T-cell (primary cell): ENCODE measurements at regions not wholly inside any gene's neighbourhood (a gene's known extent, or its start where the extent isn't known, plus 50 kb on each side); places are given as distances from the start of the nearest gene placed in this dataset.

Experiments used
- ATAC-seq, 4 experiments: fragments of 200-7000 bp in 3 of 4; fragments of 150-1000 bp in 1 of 4; cut with Tn5 transposase; replicated peaks in 1 of 4; 1 replicate in 3 of 4; 2 replicates in 1 of 4; pipeline ENCODE4 v1.10.0; 2021; ENCODE audit warnings: moderate library complexity in 3 of 4, mild to moderate bottlenecking in 2 of 4, moderate number of reproducible peaks in 1 of 4
- CTCF ChIA-PET, 2 donors: fragments of 300-600 bp; sonication (Branson Sonifier 250); formaldehyde crosslinking; loops; one replicate each; lab custom pipeline; 2022; ENCODE audit warnings: antibody characterized with exemption in 2 of 2; lab: Charles Lee
- POLR2A ChIA-PET, 2 donors: fragments of 300-600 bp; sonication (Branson Sonifier 250); formaldehyde crosslinking; loops; one replicate each; lab custom pipeline; 2022; ENCODE audit warnings: antibody characterized with exemption in 2 of 2; lab: Charles Lee
- DNase-seq, 35 experiments: peaks; one replicate each; pipeline versions ENCODE4 v3.0.0 to v3.0.0-alpha.2; 2013 to 2023
- H3K27ac ChIP-seq: one replicate; pipeline ENCODE4 v1.5.1; 2013; ENCODE audit warnings: low read length
- H3K27me3 ChIP-seq, 2 experiments: replicated peaks in 1 of 2; 1 replicate in 1 of 2; 2 replicates in 1 of 2; pipeline versions ENCODE4 v1.6.1 to v1.7.0; 2013; ENCODE audit warnings: low read length in 1 of 2, mixed read lengths in 1 of 2; ENCODE audit not compliant: control insufficient read depth in 2 of 2, insufficient read depth in 2 of 2; ENCODE audit errors: extremely low read depth in 1 of 2
- H3K36me3 ChIP-seq, 2 donors: 1 replicate in 1 of 2; 2 replicates in 1 of 2; pipeline versions ENCODE4 v1.6.1 to v1.7.0; 2013; ENCODE audit warnings: low read length in 1 of 2; ENCODE audit not compliant: control insufficient read depth in 2 of 2, insufficient read depth in 1 of 2; ENCODE audit errors: extremely low read depth in 1 of 2
- H3K4me1 ChIP-seq, 2 experiments: 1 replicate in 1 of 2; 2 replicates in 1 of 2; pipeline versions ENCODE4 v1.6.1 to v1.7.0; 2013; ENCODE audit warnings: low read length in 2 of 2, mixed read lengths in 1 of 2; ENCODE audit not compliant: insufficient read depth in 2 of 2, control insufficient read depth in 1 of 2; ENCODE audit errors: extremely low read depth in 1 of 2
- H3K4me3 ChIP-seq, 2 donors: 1 replicate in 1 of 2; 2 replicates in 1 of 2; pipeline versions ENCODE4 v1.5.1 to v1.7.0; 2013; ENCODE audit warnings: mild to moderate bottlenecking in 2 of 2, low read length in 1 of 2, moderate library complexity in 1 of 2; ENCODE audit not compliant: control insufficient read depth in 1 of 2; ENCODE audit errors: extremely low read depth in 1 of 2
- H3K9me3 ChIP-seq: 2 replicates; pipeline ENCODE4 v1.7.0; 2013
- H3K27ac Mint-ChIP-seq, 2 donors: one replicate each; pipeline ENCODE4 v1.8.0; 2020 to 2021; ENCODE audit warnings: mild to moderate bottlenecking in 2 of 2, mixed read lengths in 2 of 2
- H3K27me3 Mint-ChIP-seq, 2 donors: one replicate each; pipeline ENCODE4 v1.8.0; 2021 to 2022; ENCODE audit warnings: mixed read lengths in 2 of 2
- H3K36me3 Mint-ChIP-seq: one replicate; pipeline ENCODE4 v1.8.0; 2021; ENCODE audit warnings: mixed read lengths
- H3K4me1 Mint-ChIP-seq, 3 donors: one replicate each; pipeline ENCODE4 v1.8.0; 2020 to 2022; ENCODE audit warnings: mixed read lengths in 3 of 3, mild to moderate bottlenecking in 1 of 3
- H3K4me3 Mint-ChIP-seq, 3 donors: one replicate each; pipeline ENCODE4 v1.8.0; 2020 to 2022; ENCODE audit warnings: mild to moderate bottlenecking in 3 of 3, mixed read lengths in 3 of 3, moderate library complexity in 3 of 3
- H3K9me3 Mint-ChIP-seq, 3 donors: one replicate each; pipeline ENCODE4 v1.8.0; 2020 to 2022; ENCODE audit warnings: mixed read lengths in 3 of 3
- WGBS: methylation state at CpG from one replicate; pipeline ENCODE4 v1.1.5; 2013; ENCODE audit warnings: missing lambda C conversion rate; ENCODE audit not compliant: insufficient coverage; 5-methylcytosine and 5-hydroxymethylcytosine counted together

DNA sequence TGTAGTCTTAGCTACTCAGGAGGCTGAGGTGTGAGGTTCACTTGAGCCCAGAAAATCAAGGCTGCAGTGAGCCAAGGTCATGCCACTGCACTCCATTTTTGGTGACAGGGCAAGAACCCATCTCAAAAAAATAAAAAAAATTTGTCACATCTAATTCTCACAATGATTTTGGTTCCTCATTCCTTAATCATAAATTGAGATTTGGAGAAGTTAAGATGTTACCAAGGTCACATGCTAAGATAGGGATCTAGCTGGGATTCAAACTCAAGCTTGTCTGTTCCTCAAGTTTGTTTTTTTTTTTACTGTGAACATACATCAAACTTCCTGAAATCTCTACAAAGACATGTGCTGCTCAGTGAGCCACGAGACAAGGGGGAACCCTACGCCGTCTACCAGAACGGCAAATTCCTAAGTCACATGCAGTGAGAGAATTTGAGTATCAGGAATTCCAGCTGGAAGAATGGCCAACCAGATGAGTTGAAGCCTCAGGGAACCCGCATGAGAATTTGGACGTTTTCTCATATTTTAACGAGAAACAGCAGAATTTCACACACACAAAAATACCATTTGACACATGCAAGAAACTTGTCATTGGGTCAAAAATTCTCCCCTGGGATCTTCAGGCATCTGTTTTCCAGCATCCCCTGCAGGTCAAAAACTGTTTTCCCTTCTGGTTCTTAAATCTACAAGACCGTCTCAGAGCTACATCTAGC is 414.1 kb upstream of the GOT2 start:
- no peaks in the 10 kb centered on the region for H3K36me3 ChIP-seq

DNA sequence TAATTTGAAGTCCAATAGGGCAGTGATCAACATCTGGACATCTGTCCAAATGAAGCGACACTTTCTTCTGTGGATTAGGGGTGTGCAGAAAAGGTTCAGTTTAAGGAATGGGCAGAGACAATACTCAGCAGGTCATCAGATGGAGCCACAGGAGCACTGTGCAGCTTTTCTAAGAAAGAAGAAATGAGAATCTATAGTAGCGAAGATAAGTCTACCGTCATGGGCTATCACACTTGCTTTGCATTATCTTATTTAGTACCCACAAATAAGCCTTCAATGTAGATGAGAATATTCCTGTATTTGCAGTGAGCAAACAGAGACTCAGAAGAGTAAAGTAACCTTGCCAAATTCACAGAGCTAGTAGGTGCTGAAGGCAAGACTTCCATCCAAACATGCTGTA is 412.0 kb upstream of the GOT2 start:
- H3K4me3 Mint-ChIP-seq: no peak overlapping the region
- no peaks in the 10 kb centered on the region for H3K36me3 ChIP-seq
- H3K27me3 ChIP-seq: no peaks in the 10 kb centered on the region
- H3K4me3 ChIP-seq: no peak overlapping the region
- no peaks in the 10 kb centered on the region for H3K4me1 ChIP-seq
- no peaks in the 10 kb centered on the region for H3K9me3 ChIP-seq
- WGBS: 80% methylated on average over 1 of the region's 3 CpGs
- H3K4me1 Mint-ChIP-seq: no peaks in the 10 kb centered on the region
- no peaks in the 10 kb centered on the region for H3K27me3 Mint-ChIP-seq
- CTCF ChIA-PET: no interaction called here
- DNase-seq: no peak
- H3K36me3 Mint-ChIP-seq: no peaks in the 10 kb centered on the region
- ATAC-seq: no peak
- no peak overlapping the region for H3K27ac ChIP-seq
- no peak overlapping the region for H3K27ac Mint-ChIP-seq
- peaks cover 0 to 5% (median 2%) of the 10 kb centered on the region in 3 donors for H3K9me3 Mint-ChIP-seq
- POLR2A ChIA-PET: no interaction called here

More for the DNA sequence above, 414.1 kb upstream of the GOT2 start:
- Mint-ChIP-seq H3K9me3 (no peaks in the 10 kb centered on the region), H3K4me3 (no peak overlapping the region), H3K27me3 (no peaks in the 10 kb centered on the region), H3K27ac (no peak overlapping the region), H3K36me3 (no peaks in the 10 kb centered on the region), H3K4me1 (no peaks in the 10 kb centered on the region)
- Histone ChIP-seq H3K27me3 (no peaks in the 10 kb centered on the region), H3K4me3 (no peak overlapping the region), H3K27ac (no peak overlapping the region), H3K9me3 (no peaks in the 10 kb centered on the region), H3K4me1 (no peaks in the 10 kb centered on the region)
- ATAC-seq (no peak), DNase-seq (no peak)
- ChIA-PET POLR2A (no interaction called here), CTCF (no interaction called here)
- WGBS: 79% methylated on average over 8 of the region's 8 CpGs

DNA sequence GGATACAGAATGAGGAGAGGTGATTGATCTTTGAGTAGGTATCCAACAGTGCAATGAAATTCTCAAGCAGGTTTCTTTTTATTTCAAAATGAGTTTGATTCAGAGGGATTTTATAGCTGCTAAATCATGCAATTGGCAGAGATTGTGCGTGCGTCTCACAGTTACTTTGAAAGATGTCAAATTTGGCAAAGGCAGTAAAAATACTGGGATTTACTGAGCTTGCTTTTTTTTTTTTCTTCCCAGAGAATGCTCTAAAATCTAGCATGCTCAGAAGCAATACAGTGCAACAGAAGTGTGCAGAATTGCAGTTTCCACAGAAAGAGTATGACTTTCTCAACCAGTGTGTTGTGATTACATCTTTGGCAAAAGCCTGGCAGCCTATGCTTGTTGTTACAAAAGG is 410.7 kb upstream of the GOT2 start:
- Mint-ChIP-seq H3K4me3 (no peak overlapping the region), H3K27me3 (no peaks in the 10 kb centered on the region), H3K4me1 (no peaks in the 10 kb centered on the region), H3K36me3 (no peaks in the 10 kb centered on the region), H3K27ac (no peak overlapping the region), H3K9me3 (peaks cover 4 to 11% (median 7%) of the 10 kb centered on the region in 3 donors)
- ChIA-PET CTCF (interaction anchor here in 1 of 2 donors (0.7 kb wide), 1 partner anchor 59 kb away, joined by 4 read pairs; no protein-coding TSS in a partner anchor), POLR2A (no interaction called here)
- H3K27ac ChIP-seq: no peak overlapping the region
- H3K27me3 ChIP-seq: no peaks in the 10 kb centered on the region
- whole genome bisulfite sequencing: no CpG with 5 or more reads among the region's 2 CpGs
- H3K4me1 ChIP-seq: no peaks in the 10 kb centered on the region
- no peak for ATAC-seq
- no peaks in the 10 kb centered on the region for H3K9me3 ChIP-seq
- H3K36me3 ChIP-seq: no peaks in the 10 kb centered on the region
- H3K4me3 ChIP-seq: no peak overlapping the region
- no peak for DNase-seq

DNA sequence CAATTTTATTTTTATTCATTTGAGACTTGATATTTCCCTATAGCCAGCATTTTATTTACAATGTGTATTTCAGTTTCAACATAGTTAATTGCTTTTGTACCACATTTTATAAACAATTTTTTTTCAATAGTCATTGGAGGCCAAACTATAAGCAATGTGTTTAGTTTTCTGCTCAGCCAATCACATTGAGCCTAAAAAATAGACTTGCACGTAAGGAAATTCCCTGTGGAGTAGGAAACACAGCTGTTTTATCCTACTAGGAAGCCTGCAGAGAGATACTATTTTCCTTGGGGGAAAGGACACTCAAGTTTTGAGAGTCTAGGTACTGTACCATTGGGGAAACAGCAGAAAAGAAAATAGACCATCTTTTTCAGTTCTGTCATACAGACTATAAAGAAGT is 410.2 kb upstream of the GOT2 start:
- Mint-ChIP-seq H3K27ac (no peak overlapping the region), H3K36me3 (no peaks in the 10 kb centered on the region), H3K27me3 (no peaks in the 10 kb centered on the region), H3K4me1 (no peaks in the 10 kb centered on the region), H3K4me3 (no peak overlapping the region), H3K9me3 (peaks cover 4 to 12% (median 7%) of the 10 kb centered on the region in 3 donors)
- CTCF ChIA-PET: interaction anchor here (0.5 to 0.7 kb wide), 2 partner anchors 23 to 59 kb away, joined by 3 to 4 read pairs; no protein-coding TSS in a partner anchor
- WGBS: no CpG with 5 or more reads among the region's 1 CpG
- Histone ChIP-seq H3K27me3 (no peaks in the 10 kb centered on the region), H3K27ac (no peak overlapping the region), H3K36me3 (no peaks in the 10 kb centered on the region), H3K9me3 (no peaks in the 10 kb centered on the region), H3K4me1 (no peaks in the 10 kb centered on the region), H3K4me3 (no peak overlapping the region)
- POLR2A ChIA-PET: no interaction called here
- DNase-seq (no peak), ATAC-seq (no peak)

DNA sequence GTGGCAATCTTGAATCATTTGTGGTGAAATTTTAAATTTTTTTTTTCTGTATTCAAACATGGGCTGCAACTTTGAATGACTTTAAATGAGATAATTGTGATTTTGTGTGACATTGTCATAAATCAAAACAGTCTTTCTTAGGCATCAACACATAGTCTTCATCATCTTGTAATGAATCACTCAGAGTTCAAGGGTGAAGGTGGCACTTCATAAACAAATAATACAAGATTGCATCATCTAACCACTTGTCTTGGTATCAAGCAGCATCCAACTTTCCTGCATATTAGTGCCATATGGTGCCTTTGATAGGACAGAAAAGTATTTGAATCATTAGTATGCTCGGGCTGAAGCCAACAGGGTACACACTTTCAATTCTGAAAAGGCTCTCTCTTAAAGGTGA is 392.4 kb upstream of the GOT2 start:
- H3K4me3 ChIP-seq: no peak overlapping the region
- DNase-seq (no peak), ATAC-seq (no peak)
- H3K27ac ChIP-seq: no peak overlapping the region
- Mint-ChIP-seq H3K4me1 (no peaks in the 10 kb centered on the region), H3K36me3 (no peaks in the 10 kb centered on the region), H3K27ac (no peak overlapping the region), H3K4me3 (no peak overlapping the region), H3K9me3 (peaks cover 0 to 3% (median 3%) of the 10 kb centered on the region in 3 donors), H3K27me3 (no peaks in the 10 kb centered on the region)
- POLR2A ChIA-PET: no interaction called here
- CTCF ChIA-PET: no interaction called here
- WGBS: no CpG with 5 or more reads among the region's 1 CpG
- H3K9me3 ChIP-seq: no peaks in the 10 kb centered on the region
- H3K4me1 ChIP-seq: no peaks in the 10 kb centered on the region
- H3K36me3 ChIP-seq: no peaks in the 10 kb centered on the region
- H3K27me3 ChIP-seq: no peaks in the 10 kb centered on the region

DNA sequence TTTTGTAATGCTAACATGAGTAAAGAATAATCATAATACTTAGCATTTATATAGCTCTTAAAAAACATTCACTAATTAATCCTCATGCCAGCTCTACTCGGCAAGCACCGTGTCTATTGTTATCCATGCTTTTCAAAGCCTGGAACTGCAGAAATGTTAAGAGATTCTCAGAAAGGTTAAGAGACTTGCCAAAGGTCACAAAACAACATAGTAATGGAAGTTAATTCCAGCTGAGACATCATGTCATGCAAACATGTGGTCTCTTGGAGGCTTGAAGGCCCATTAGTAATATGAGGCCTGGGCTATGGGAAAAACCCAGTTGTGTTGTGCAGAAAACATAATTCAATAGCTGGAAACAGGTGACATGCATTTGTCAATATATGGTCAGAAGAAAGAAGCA is 389.9 kb upstream of the GOT2 start:
- no peak overlapping the region for H3K4me3 Mint-ChIP-seq
- peaks cover 0 to 5% (median 0%) of the 10 kb centered on the region in 3 donors for H3K9me3 Mint-ChIP-seq
- CTCF ChIA-PET: no interaction called here
- H3K27ac Mint-ChIP-seq: no peak overlapping the region
- H3K4me1 Mint-ChIP-seq: no peaks in the 10 kb centered on the region
- no CpG with 5 or more reads among the region's 2 CpGs for WGBS
- Histone ChIP-seq H3K4me3 (no peak overlapping the region), H3K27me3 (no peaks in the 10 kb centered on the region), H3K36me3 (no peaks in the 10 kb centered on the region), H3K27ac (no peak overlapping the region), H3K4me1 (no peaks in the 10 kb centered on the region), H3K9me3 (no peaks in the 10 kb centered on the region)
- H3K36me3 Mint-ChIP-seq: no peaks in the 10 kb centered on the region
- POLR2A ChIA-PET: no interaction called here
- ATAC-seq (no peak), DNase-seq (no peak)
- H3K27me3 Mint-ChIP-seq: no peaks in the 10 kb centered on the region
